Mesodermal cell (in vitro differentiated cells): ENCODE measurements at regions not wholly inside any gene's neighbourhood (a gene's known extent, or its start where the extent isn't known, plus 50 kb on each side); places are given as distances from the start of the nearest gene placed in this dataset.
A peak's percentile ranks its signal among the peaks of the same experiment; 100 is the strongest.

Experiments
- H3K27ac ChIP-seq: 2 replicates; pipeline ENCODE4 v1.7.0; 2013; ENCODE audit warnings: mild to moderate bottlenecking, low read depth, low read length, moderate library complexity; ENCODE audit not compliant: severe bottlenecking
- H3K36me3 ChIP-seq: 2 replicates; pipeline ENCODE4 v1.7.1; 2013; ENCODE audit warnings: mild to moderate bottlenecking, low read length, moderate library complexity; ENCODE audit not compliant: control insufficient read depth, insufficient read depth
- H3K4me1 ChIP-seq: one replicate; pipeline ENCODE4 v1.7.1; 2013; ENCODE audit warnings: mild to moderate bottlenecking, low read length; ENCODE audit not compliant: insufficient read depth, control insufficient read depth, poor library complexity, severe bottlenecking
- H3K4me3 ChIP-seq: 2 replicates; pipeline ENCODE4 v1.7.0; 2013; ENCODE audit warnings: low read length, control low read depth, mild to moderate bottlenecking; ENCODE audit not compliant: insufficient read depth, poor library complexity, severe bottlenecking; ENCODE audit errors: extremely low read depth
- H3K9me3 ChIP-seq: 2 replicates; pipeline ENCODE4 v1.7.1; 2013; ENCODE audit warnings: mild to moderate bottlenecking, low read length, moderate library complexity; ENCODE audit not compliant: control insufficient read depth
- WGBS, 2 experiments: methylation state at CpG; one replicate each; pipeline ENCODE4 v1.1.5; 2013; ENCODE audit warnings: missing lambda C conversion rate in 2 of 2; ENCODE audit not compliant: insufficient coverage in 2 of 2; 5-methylcytosine and 5-hydroxymethylcytosine counted together

DNA sequence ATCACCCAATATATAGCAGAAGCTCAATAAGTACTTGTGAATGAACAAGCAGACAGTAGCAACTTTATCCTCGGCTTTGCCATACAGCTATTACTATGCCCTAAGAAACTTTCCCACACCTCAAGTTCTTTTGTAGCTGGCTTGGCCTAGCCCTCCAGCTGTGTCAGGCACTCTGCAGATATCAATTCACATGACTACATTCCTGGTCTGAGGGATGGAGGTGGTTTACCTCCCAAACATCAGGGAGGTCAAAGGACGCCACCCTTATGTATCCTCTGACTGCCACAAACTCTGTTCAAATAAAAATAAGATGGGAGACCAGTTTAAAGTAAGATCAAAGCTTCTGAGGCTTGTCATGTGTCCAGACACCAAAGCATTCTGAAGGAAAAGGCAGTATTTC, 416.3 kb downstream of the PIK3R1 start:
- no peaks in the 10 kb centered on the region for H3K36me3 ChIP-seq
- H3K4me1 ChIP-seq = no peaks in the 10 kb centered on the region
- 88 to 100% methylated on average over 1 of the region's 2 CpGs for WGBS, 2 experiments
- H3K4me3 ChIP-seq = no peak overlapping the region
- no peak overlapping the region for H3K27ac ChIP-seq
- H3K9me3 ChIP-seq = no peaks in the 10 kb centered on the region

GRCh38 chr5:68641211-68641610, 425.7 kb downstream of the PIK3R1 start:
- Histone ChIP-seq H3K4me3 (no peak overlapping the region), H3K27ac (no peak overlapping the region), H3K4me1 (no peaks in the 10 kb centered on the region), H3K36me3 (no peaks in the 10 kb centered on the region), H3K9me3 (no peaks in the 10 kb centered on the region)
- WGBS, 2 experiments = 100% methylated on average over 1 of the region's 3 CpGs; no CpG with 5 or more reads in 1 of the 2 experiments

DNA sequence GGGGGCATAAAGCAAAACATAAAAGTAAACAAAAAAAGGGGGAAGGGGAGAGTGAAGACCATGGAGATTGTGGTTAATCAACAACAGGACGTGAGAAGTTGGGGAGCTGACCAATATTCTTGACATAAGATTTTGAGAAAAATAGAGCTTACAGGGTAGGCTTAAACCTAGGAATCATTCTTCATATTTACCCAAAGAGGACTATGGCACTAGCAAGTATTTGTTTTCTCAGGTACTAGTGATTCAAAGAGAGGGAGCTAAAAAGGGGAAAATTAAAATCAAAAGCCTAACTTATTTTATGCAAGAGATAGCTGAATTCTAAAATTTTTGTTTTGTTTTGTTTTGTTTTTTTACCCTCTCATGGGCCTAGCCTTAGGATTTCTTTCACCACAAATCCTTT, 427.5 kb downstream of the PIK3R1 start:
- no peak overlapping the region for H3K4me3 ChIP-seq
- 0% methylated on average over 1 of the region's 1 CpG; no CpG with 5 or more reads in 1 of the 2 experiments for WGBS, 2 experiments
- no peaks in the 10 kb centered on the region for H3K36me3 ChIP-seq
- no peaks in the 10 kb centered on the region for H3K4me1 ChIP-seq
- no peaks in the 10 kb centered on the region for H3K9me3 ChIP-seq
- H3K27ac ChIP-seq = no peak overlapping the region

GRCh38 chr5:68644971-68645370, 429.4 kb downstream of the PIK3R1 start:
- 60 to 63% methylated on average over 1 to 2 of the region's 3 CpGs for WGBS, 2 experiments
- H3K4me1 ChIP-seq = no peaks in the 10 kb centered on the region
- H3K27ac ChIP-seq = no peak overlapping the region
- no peak overlapping the region for H3K4me3 ChIP-seq
- H3K36me3 ChIP-seq = no peaks in the 10 kb centered on the region
- no peaks in the 10 kb centered on the region for H3K9me3 ChIP-seq

DNA sequence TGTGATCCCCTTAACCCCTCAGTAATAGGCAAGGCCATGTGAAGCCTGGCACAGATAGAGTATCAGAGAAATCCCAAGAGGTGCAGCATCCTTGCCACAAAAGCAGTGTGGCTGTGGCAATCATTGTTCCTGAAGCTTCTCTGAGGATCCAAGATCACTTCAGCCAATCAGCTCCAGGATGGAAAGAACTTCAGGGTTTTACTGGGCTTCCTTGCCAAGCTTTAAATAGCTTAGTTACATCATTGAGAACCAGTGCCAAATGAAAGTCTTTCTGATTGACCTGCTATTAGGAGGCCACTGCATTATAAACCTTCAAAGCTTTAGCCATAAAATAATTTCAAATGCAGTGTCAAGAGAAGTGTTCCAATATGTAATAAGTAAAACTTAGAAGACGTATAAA, 430.6 kb downstream of the PIK3R1 start:
- H3K4me3 ChIP-seq = no peak overlapping the region
- no peak overlapping the region for H3K27ac ChIP-seq
- no peaks in the 10 kb centered on the region for H3K36me3 ChIP-seq
- no peaks in the 10 kb centered on the region for H3K4me1 ChIP-seq
- H3K9me3 ChIP-seq = no peaks in the 10 kb centered on the region
- 100% methylated on average over 1 of the region's 1 CpG for WGBS, 2 experiments

- WGBS, 2 experiments = 100% methylated on average over 1 of the region's 3 CpGs
- Histone ChIP-seq H3K4me1 (no peaks in the 10 kb centered on the region), H3K27ac (no peak overlapping the region), H3K36me3 (no peaks in the 10 kb centered on the region), H3K4me3 (no peak overlapping the region), H3K9me3 (no peaks in the 10 kb centered on the region)
These were observed 432.2 kb downstream of the PIK3R1 start for GRCh38 chr5:68647743-68648142.

DNA sequence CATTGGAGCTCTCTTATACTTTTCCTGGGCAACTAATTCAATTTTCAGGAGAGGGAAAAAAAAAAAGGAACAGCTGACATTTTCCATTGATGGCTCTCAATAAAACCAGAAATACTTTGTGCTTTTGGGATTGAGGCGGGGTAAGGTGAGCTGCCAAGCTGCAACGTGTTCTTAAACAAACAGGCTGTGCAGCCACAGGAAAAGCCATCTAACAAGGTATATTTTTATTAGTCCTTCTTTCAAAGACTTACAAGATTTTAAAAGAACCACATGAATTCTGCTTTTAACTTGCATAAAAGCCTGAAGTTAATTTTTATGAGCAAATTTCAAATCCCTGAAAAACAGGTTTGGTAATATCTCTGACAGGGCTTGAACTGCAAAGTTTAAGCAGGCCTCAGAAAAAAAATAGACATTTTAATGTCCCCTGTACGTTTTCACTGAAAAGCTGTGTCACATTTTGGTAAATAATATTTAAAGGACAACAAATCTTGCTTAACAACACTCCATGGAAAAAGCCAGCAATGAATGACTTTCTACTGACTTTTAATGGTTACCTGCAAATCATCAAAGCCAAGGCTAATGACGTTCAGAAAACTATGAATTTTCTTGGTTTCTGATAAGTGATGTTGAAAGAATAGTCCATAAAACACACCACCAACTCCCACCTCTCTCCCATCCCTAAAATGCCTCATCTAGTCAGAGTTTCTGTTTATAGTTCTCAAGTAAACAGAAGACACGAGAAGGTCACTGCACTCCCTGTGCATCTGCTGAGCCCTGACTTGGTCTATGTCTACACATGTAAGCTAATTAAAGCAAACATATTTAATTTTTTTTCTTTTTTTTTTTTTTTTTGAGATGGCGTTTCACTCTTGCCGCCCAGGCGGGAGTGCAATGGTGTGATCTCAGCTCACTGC, 433.6 kb downstream of the PIK3R1 start:
- Histone ChIP-seq H3K9me3 (no peaks in the 10 kb centered on the region), H3K4me1 (no peaks in the 10 kb centered on the region), H3K36me3 (no peaks in the 10 kb centered on the region), H3K4me3 (no peak overlapping the region), H3K27ac (no peak overlapping the region)
- 90 to 94% methylated on average over 3 to 6 of the region's 8 CpGs for WGBS, 2 experiments

DNA sequence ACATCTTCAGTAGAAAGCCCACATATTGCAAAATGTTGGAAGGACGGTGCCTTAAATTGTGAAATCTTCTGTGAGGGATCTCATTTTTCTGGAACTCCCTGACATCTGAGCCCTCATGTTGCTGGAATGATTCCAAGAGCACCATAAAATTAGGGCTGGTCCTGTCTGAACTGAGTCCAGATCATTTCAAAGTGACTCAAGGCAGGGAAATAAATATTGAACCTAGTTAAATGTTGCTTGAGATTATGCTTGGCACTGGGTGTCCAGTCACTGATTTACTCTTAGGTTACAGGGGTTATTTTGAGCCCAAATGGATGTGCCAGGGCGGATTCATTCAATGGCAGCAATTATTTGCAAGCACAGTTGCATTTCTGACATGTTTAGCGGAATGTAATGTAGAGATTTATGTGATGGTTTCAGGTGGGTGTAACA, 437.0 kb downstream of the PIK3R1 start:
- H3K4me1 ChIP-seq = no peaks in the 10 kb centered on the region
- no peaks in the 10 kb centered on the region for H3K36me3 ChIP-seq
- no peak overlapping the region for H3K27ac ChIP-seq
- no peaks in the 10 kb centered on the region for H3K9me3 ChIP-seq
- no peak overlapping the region for H3K4me3 ChIP-seq
- WGBS, 2 experiments = 83 to 93% methylated on average over 2 to 3 of the region's 3 CpGs

GRCh38 chr5:68653471-68653870, 437.9 kb downstream of the PIK3R1 start:
- H3K36me3 ChIP-seq = no peaks in the 10 kb centered on the region
- H3K4me1 ChIP-seq = no peaks in the 10 kb centered on the region
- no peaks in the 10 kb centered on the region for H3K9me3 ChIP-seq
- no peak overlapping the region for H3K27ac ChIP-seq
- H3K4me3 ChIP-seq = no peak overlapping the region

- H3K36me3 ChIP-seq = no peaks in the 10 kb centered on the region
- peak overlapping the region; percentile 12 for H3K27ac ChIP-seq
- 83 to 92% methylated on average over 1 to 2 of the region's 5 CpGs for WGBS, 2 experiments
- H3K9me3 ChIP-seq = no peaks in the 10 kb centered on the region
- no peak overlapping the region for H3K4me3 ChIP-seq
- no peaks in the 10 kb centered on the region for H3K4me1 ChIP-seq
These were observed 436.5 kb upstream of the SLC30A5 start for GRCh38 chr5:68657055-68657961.
